Adrenal gland (tissue), 9 donors: ENCODE measurements at regions not wholly inside any gene's neighbourhood (a gene's known extent, or its start where the extent isn't known, plus 50 kb on each side); places are given as distances from the start of the nearest gene placed in this dataset.

Source experiments
- DNase-seq, 7 donors: peaks; one replicate each; pipeline ENCODE4 v3.0.0-alpha.2; 2019 to 2020
- H3K27ac ChIP-seq, 5 donors: fragments of 200-600 bp; sonication (generic) in 4 of 5; 1 replicate in 3 of 5; 2 replicates in 2 of 5; pipeline versions ENCODE4 v1.5.1 to v1.8.0; 2016 to 2020; ENCODE audit warnings: mild to moderate bottlenecking in 1 of 5
- H3K27me3 ChIP-seq: fragments of 200-600 bp; 2 replicates; pipeline ENCODE4 v1.8.0; 2021
- H3K36me3 ChIP-seq, 2 donors: fragments of 200-600 bp; replicated peaks in 1 of 2; 1 replicate in 1 of 2; 2 replicates in 1 of 2; pipeline versions ENCODE4 v1.5.1 to v1.8.0; 2018 to 2022
- H3K4me1 ChIP-seq, 2 donors: fragments of 200-600 bp; replicated peaks in 1 of 2; 1 replicate in 1 of 2; 2 replicates in 1 of 2; pipeline versions ENCODE4 v1.5.1 to v1.8.0; 2018 to 2021
- H3K4me3 ChIP-seq, 4 donors: fragments of 200-600 bp; sonication (generic) in 3 of 4; one replicate each; pipeline ENCODE4 v1.5.1; 2016 to 2018
- H3K9me3 ChIP-seq, 3 donors: fragments of 200-600 bp; sonication (generic) in 1 of 3; replicated peaks in 1 of 3; 1 replicate in 2 of 3; 2 replicates in 1 of 3; pipeline versions ENCODE4 v1.5.1 to v1.8.0; 2016 to 2021
- POLR2A ChIP-seq, 2 donors: fragments of 450-650 bp; IDR thresholded peaks; one replicate each; pipeline ENCODE4 v1.6.1; 2017; ENCODE audit warnings: antibody characterized with exemption in 2 of 2, mild to moderate bottlenecking in 2 of 2, moderate library complexity in 1 of 2
- WGBS, 4 donors: extraction: QIAGEN DNeasy Blood & Tissue Kit in 2 of 4; methylation state at CpG; one replicate each; pipeline versions ENCODE4 v1.1.5 to v1.1.7; 2013 to 2017; 5-methylcytosine and 5-hydroxymethylcytosine counted together
- intact Hi-C, 2 donors: fragments of 100-400 bp; cut with DNase I; formaldehyde crosslinking; loops; one replicate each; pipeline versions ENCODE4 v1.14.1 to v1.15.0; 2022 to 2023
- TF ChIP-seq, protein P1 (sequence below), 6 experiments: fragments of 450-650 bp in 4 of 6; fragments of 200-600 bp in 2 of 6; sonication (generic) in 1 of 6; IDR thresholded peaks; 1 replicate in 5 of 6; 2 replicates in 1 of 6; pipeline versions ENCODE4 v1.5.1 to v1.8.0; 2016 to 2021; ENCODE audit warnings: antibody characterized with exemption in 6 of 6, mild to moderate bottlenecking in 2 of 6, moderate library complexity in 1 of 6
- donor health status: healthy with polysubstance abuse.
- donor health status: Bipolar disorder and iron deficiency.
- donor health status: DM: yes; HTN: yes; CAD: no.
- donor health status: DM: no; HTN: no; CAD: no.
- donor health status: DM: no; HTN: no; CAD: no.

DNA sequence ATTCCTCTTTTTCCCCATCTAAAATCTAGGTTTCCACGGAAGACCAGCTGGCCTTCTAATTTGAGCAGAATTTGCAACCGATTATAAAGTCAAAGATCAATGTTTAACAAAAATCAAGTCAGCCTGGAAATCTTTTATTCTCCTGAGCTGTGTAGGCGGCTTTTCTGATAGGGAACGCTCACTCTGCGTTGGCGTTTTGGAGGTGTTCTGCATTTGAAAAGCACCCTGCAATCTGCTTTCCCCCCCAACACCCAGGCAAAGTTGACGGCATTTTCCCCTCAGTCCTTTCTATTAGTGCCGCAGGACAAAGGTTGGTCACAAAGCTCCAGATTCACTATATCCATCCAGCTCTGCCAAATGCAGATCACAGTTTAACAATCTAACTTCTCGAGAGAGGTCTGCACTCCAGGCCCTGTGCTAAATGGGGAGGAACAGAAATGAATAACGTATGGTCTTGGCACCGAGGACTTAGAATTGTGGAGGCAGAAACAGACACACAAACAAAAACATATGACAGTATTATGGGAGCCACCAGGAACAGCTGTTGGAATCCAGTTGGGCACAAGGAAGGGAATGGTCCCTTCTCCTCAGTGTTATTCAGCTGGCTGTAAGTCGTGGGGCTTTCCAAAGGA is 50.4 kb upstream of the LARS2 start:
- no peak for DNase-seq
- WGBS, 4 donors = 56 to 75% (median 64%) methylated on average over 12 of the region's 12 CpGs
- H3K36me3 ChIP-seq = no peaks in the 10 kb centered on the region
- no peaks in the 10 kb centered on the region for H3K9me3 ChIP-seq
- TF ChIP-seq, protein P1, sequence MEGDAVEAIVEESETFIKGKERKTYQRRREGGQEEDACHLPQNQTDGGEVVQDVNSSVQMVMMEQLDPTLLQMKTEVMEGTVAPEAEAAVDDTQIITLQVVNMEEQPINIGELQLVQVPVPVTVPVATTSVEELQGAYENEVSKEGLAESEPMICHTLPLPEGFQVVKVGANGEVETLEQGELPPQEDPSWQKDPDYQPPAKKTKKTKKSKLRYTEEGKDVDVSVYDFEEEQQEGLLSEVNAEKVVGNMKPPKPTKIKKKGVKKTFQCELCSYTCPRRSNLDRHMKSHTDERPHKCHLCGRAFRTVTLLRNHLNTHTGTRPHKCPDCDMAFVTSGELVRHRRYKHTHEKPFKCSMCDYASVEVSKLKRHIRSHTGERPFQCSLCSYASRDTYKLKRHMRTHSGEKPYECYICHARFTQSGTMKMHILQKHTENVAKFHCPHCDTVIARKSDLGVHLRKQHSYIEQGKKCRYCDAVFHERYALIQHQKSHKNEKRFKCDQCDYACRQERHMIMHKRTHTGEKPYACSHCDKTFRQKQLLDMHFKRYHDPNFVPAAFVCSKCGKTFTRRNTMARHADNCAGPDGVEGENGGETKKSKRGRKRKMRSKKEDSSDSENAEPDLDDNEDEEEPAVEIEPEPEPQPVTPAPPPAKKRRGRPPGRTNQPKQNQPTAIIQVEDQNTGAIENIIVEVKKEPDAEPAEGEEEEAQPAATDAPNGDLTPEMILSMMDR (IDR thresholded peaks at IDR 0.05) = no peak
- TF ChIP-seq POLR2A (IDR thresholded peaks at IDR 0.05) = no peak
- no peak overlapping the region for H3K27ac ChIP-seq
- intact Hi-C loops = no loop called here
- no peak overlapping the region for H3K4me3 ChIP-seq
- no peaks in the 10 kb centered on the region for H3K4me1 ChIP-seq
- no peaks in the 10 kb centered on the region for H3K27me3 ChIP-seq
